ENCODE measurements at regions not wholly inside any gene's neighbourhood (a gene's known extent, or its start where the extent isn't known, plus 50 kb on each side); places are given as distances from the start of the nearest gene placed in this dataset.

- TF ChIP-seq CTCF (IDR thresholded peaks at IDR 0.05; ENCODE audit: poor library complexity) (no peak), EZH2phosphoT487 (IDR thresholded peaks at IDR 0.05; ENCODE audit: low read depth, severe bottlenecking, unreplicated experiment) (no peak), EZH2 (IDR thresholded peaks at IDR 0.05; ENCODE audit: borderline replicate concordance) (no peak)
Observed at GRCh38 chr6:132136981-132137380, 185.8 kb upstream of the CCN2 start.
